GM23338 (cell line): ENCODE measurements at regions not wholly inside any gene's neighbourhood (a gene's known extent, or its start where the extent isn't known, plus 50 kb on each side); places are given as distances from the start of the nearest gene placed in this dataset.

Source experiments
- ATAC-seq: fragments of 200-7000 bp; cut with Tn5 transposase; 3 replicates; pipeline ENCODE4 v1.9.1; 2020
- DNase-seq: peaks from one replicate; pipeline ENCODE4 v3.0.0-alpha.2; 2015; ENCODE audit warnings: low spot score
- H2AFZ ChIP-seq: fragments of 200-600 bp; sonication (generic); 2 replicates; pipeline ENCODE4 v1.8.0; 2016; ENCODE audit warnings: antibody characterized with exemption, mild to moderate bottlenecking, moderate library complexity
- H3F3A ChIP-seq: fragments of 200-600 bp; sonication (generic); replicated peaks from 2 replicates; pipeline ENCODE4 v1.8.0; 2017; ENCODE audit warnings: antibody characterized with exemption, mixed run types, low read depth
- H3K27ac ChIP-seq: fragments of 200-600 bp; sonication (generic); 2 replicates; pipeline ENCODE4 v1.6.1; 2016; ENCODE audit warnings: low read depth
- H3K27me3 ChIP-seq: fragments of 200-600 bp; sonication (generic); 2 replicates; pipeline ENCODE4 v1.8.0; 2016; ENCODE audit warnings: mild to moderate bottlenecking, mixed run types, moderate library complexity; ENCODE audit not compliant: insufficient read depth
- H3K36me3 ChIP-seq: fragments of 200-600 bp; sonication (generic); 2 replicates; pipeline ENCODE4 v1.8.0; 2016; ENCODE audit warnings: mild to moderate bottlenecking; ENCODE audit not compliant: insufficient read depth
- H3K4me1 ChIP-seq: fragments of 200-600 bp; sonication (generic); 2 replicates; pipeline ENCODE4 v1.8.0; 2016; ENCODE audit warnings: mild to moderate bottlenecking, moderate library complexity; ENCODE audit not compliant: insufficient read depth
- H3K4me2 ChIP-seq: fragments of 200-600 bp; sonication (generic); 2 replicates; pipeline ENCODE4 v1.7.1; 2017; ENCODE audit warnings: mixed run types
- H3K4me3 ChIP-seq: fragments of 200-600 bp; sonication (generic); 2 replicates; pipeline ENCODE4 v1.6.1; 2016; ENCODE audit warnings: mixed run types
- H3K79me2 ChIP-seq: fragments of 200-600 bp; sonication (generic); replicated peaks from 2 replicates; pipeline ENCODE4 v1.8.0; 2017; ENCODE audit warnings: mild to moderate bottlenecking; ENCODE audit not compliant: insufficient read depth
- H3K9me2 ChIP-seq: fragments of 200-600 bp; sonication (generic); 2 replicates; pipeline ENCODE4 v1.8.0; 2017; ENCODE audit not compliant: insufficient read depth
- H4K20me1 ChIP-seq: fragments of 200-600 bp; sonication (generic); replicated peaks from 2 replicates; pipeline ENCODE4 v1.8.0; 2017; ENCODE audit warnings: mild to moderate bottlenecking; ENCODE audit not compliant: insufficient read depth
- H3K27ac Mint-ChIP-seq: 2 replicates; pipeline ENCODE4 v1.8.0; 2020; ENCODE audit warnings: inconsistent platforms, mild to moderate bottlenecking, moderate library complexity, mixed read lengths
- H3K27me3 Mint-ChIP-seq: 3 replicates; pipeline ENCODE4 v1.8.0; 2022; ENCODE audit warnings: low read depth, mild to moderate bottlenecking, moderate library complexity, mixed read lengths, inconsistent platforms; ENCODE audit not compliant: insufficient read depth, poor library complexity
- H3K36me3 Mint-ChIP-seq: 3 replicates; pipeline ENCODE4 v1.8.0; 2021; ENCODE audit warnings: low read depth, mild to moderate bottlenecking, inconsistent platforms, moderate library complexity, mixed read lengths
- H3K4me1 Mint-ChIP-seq: 3 replicates; pipeline ENCODE4 v1.8.0; 2020; ENCODE audit warnings: mild to moderate bottlenecking, inconsistent platforms, mixed read lengths
- H3K4me3 Mint-ChIP-seq: 3 replicates; pipeline ENCODE4 v1.8.0; 2021; ENCODE audit warnings: moderate library complexity, mild to moderate bottlenecking, inconsistent platforms, mixed read lengths
- H3K9me3 Mint-ChIP-seq: 3 replicates; pipeline ENCODE4 v1.8.0; 2020; ENCODE audit warnings: moderate library complexity, mild to moderate bottlenecking, inconsistent platforms, mixed read lengths
- CREB1 ChIP-seq: fragments of 250-450 bp; sonication (Bioruptor Pico); IDR thresholded peaks from 2 replicates; pipeline ENCODE4 v1.5.0; 2020; ENCODE audit warnings: low read depth, mild to moderate bottlenecking, moderate library complexity
- EZH2 ChIP-seq: fragments of 200-600 bp; sonication (generic); IDR thresholded peaks from one replicate; pipeline ENCODE4 v1.8.0; 2017; ENCODE audit warnings: antibody characterized with exemption, mild to moderate bottlenecking, low read depth; ENCODE audit not compliant: unreplicated experiment
- EZH2phosphoT487 ChIP-seq: fragments of 200-600 bp; sonication (generic); IDR thresholded peaks from one replicate; pipeline ENCODE4 v1.8.1; 2018; ENCODE audit warnings: antibody characterized with exemption; ENCODE audit not compliant: unreplicated experiment
- JUNB ChIP-seq: IDR thresholded peaks from one replicate; pipeline ENCODE4 v1.6.1; 2016; ENCODE audit warnings: antibody characterized with exemption; ENCODE audit not compliant: unreplicated experiment
- NANOG ChIP-seq: IDR thresholded peaks from 2 replicates; pipeline ENCODE4 v1.6.1; 2016; ENCODE audit warnings: antibody characterized with exemption, borderline replicate concordance
- POLR2AphosphoS5 ChIP-seq: IDR thresholded peaks from 2 replicates; pipeline ENCODE4 v1.6.1; 2016; ENCODE audit warnings: antibody characterized with exemption, low read depth
- STAT1 ChIP-seq: IDR thresholded peaks from one replicate; pipeline ENCODE4 v1.6.1; 2016; ENCODE audit warnings: antibody characterized with exemption; ENCODE audit not compliant: unreplicated experiment
- ZNF114 ChIP-seq: fragments of 250-450 bp; sonication (Bioruptor Pico); IDR thresholded peaks from 2 replicates; pipeline ENCODE4 v1.5.0; 2020; ENCODE audit warnings: mild to moderate bottlenecking, moderate library complexity
- ZNF331 ChIP-seq: fragments of 250-450 bp; sonication (Bioruptor Pico); IDR thresholded peaks from 2 replicates; pipeline ENCODE4 v1.5.0; 2020; ENCODE audit warnings: low read depth, mild to moderate bottlenecking, moderate library complexity
- TF ChIP-seq, protein P1 (sequence below): IDR thresholded peaks from 2 replicates; pipeline ENCODE4 v1.6.1; 2016; ENCODE audit warnings: antibody characterized with exemption
- TF ChIP-seq, protein P2 (sequence below): fragments of 250-450 bp; sonication (Bioruptor Pico); IDR thresholded peaks from 2 replicates; pipeline ENCODE4 v1.5.0; 2020; ENCODE audit warnings: mild to moderate bottlenecking, moderate library complexity
- TF ChIP-seq, protein P3 (sequence below): IDR thresholded peaks from one replicate; pipeline ENCODE4 v1.6.1; 2018; ENCODE audit warnings: antibody characterized with exemption; ENCODE audit not compliant: unreplicated experiment
- TF ChIP-seq, protein P4 (sequence below), 2 experiments: fragments of 200-600 bp in 1 of 2; sonication (generic) in 1 of 2; conservative IDR thresholded peaks; 2 replicates each; pipeline versions ENCODE4 v1.5.1 to v1.6.1; 2016 to 2017; ENCODE audit warnings: antibody characterized with exemption in 2 of 2, low read depth in 2 of 2, mild to moderate bottlenecking in 2 of 2, moderate library complexity in 1 of 2

DNA sequence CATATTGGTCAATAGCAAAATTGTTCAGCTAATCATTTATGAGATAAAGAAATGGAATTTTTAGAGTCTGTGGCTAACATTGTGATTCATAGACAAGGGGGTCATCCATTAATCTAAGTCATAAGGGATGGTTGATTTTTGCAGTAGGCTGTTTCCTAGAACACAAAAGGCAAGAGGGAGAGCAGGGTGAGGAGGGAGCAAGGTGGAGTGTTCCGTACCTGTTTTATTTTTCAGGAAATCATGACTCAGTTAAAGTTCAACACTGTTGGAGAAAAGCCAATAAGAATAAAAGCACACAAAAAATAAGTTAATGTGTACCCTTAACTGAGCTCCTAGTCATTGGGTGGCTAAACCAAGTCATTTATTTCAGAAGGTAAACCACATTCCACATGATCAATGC lies 512.4 kb upstream of the ATXN8OS start:
- TF ChIP-seq, protein P1, sequence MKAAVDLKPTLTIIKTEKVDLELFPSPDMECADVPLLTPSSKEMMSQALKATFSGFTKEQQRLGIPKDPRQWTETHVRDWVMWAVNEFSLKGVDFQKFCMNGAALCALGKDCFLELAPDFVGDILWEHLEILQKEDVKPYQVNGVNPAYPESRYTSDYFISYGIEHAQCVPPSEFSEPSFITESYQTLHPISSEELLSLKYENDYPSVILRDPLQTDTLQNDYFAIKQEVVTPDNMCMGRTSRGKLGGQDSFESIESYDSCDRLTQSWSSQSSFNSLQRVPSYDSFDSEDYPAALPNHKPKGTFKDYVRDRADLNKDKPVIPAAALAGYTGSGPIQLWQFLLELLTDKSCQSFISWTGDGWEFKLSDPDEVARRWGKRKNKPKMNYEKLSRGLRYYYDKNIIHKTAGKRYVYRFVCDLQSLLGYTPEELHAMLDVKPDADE, result no peak
- TF ChIP-seq JUNB (no peak), NANOG (no peak), POLR2AphosphoS5 (no peak), CREB1 (no peak), EZH2 (no peak), ZNF114 (no peak), ZNF331 (CRISPR knock-in tag) (no peak), EZH2phosphoT487 (no peak), STAT1 (no peak)
- TF ChIP-seq, protein P2, sequence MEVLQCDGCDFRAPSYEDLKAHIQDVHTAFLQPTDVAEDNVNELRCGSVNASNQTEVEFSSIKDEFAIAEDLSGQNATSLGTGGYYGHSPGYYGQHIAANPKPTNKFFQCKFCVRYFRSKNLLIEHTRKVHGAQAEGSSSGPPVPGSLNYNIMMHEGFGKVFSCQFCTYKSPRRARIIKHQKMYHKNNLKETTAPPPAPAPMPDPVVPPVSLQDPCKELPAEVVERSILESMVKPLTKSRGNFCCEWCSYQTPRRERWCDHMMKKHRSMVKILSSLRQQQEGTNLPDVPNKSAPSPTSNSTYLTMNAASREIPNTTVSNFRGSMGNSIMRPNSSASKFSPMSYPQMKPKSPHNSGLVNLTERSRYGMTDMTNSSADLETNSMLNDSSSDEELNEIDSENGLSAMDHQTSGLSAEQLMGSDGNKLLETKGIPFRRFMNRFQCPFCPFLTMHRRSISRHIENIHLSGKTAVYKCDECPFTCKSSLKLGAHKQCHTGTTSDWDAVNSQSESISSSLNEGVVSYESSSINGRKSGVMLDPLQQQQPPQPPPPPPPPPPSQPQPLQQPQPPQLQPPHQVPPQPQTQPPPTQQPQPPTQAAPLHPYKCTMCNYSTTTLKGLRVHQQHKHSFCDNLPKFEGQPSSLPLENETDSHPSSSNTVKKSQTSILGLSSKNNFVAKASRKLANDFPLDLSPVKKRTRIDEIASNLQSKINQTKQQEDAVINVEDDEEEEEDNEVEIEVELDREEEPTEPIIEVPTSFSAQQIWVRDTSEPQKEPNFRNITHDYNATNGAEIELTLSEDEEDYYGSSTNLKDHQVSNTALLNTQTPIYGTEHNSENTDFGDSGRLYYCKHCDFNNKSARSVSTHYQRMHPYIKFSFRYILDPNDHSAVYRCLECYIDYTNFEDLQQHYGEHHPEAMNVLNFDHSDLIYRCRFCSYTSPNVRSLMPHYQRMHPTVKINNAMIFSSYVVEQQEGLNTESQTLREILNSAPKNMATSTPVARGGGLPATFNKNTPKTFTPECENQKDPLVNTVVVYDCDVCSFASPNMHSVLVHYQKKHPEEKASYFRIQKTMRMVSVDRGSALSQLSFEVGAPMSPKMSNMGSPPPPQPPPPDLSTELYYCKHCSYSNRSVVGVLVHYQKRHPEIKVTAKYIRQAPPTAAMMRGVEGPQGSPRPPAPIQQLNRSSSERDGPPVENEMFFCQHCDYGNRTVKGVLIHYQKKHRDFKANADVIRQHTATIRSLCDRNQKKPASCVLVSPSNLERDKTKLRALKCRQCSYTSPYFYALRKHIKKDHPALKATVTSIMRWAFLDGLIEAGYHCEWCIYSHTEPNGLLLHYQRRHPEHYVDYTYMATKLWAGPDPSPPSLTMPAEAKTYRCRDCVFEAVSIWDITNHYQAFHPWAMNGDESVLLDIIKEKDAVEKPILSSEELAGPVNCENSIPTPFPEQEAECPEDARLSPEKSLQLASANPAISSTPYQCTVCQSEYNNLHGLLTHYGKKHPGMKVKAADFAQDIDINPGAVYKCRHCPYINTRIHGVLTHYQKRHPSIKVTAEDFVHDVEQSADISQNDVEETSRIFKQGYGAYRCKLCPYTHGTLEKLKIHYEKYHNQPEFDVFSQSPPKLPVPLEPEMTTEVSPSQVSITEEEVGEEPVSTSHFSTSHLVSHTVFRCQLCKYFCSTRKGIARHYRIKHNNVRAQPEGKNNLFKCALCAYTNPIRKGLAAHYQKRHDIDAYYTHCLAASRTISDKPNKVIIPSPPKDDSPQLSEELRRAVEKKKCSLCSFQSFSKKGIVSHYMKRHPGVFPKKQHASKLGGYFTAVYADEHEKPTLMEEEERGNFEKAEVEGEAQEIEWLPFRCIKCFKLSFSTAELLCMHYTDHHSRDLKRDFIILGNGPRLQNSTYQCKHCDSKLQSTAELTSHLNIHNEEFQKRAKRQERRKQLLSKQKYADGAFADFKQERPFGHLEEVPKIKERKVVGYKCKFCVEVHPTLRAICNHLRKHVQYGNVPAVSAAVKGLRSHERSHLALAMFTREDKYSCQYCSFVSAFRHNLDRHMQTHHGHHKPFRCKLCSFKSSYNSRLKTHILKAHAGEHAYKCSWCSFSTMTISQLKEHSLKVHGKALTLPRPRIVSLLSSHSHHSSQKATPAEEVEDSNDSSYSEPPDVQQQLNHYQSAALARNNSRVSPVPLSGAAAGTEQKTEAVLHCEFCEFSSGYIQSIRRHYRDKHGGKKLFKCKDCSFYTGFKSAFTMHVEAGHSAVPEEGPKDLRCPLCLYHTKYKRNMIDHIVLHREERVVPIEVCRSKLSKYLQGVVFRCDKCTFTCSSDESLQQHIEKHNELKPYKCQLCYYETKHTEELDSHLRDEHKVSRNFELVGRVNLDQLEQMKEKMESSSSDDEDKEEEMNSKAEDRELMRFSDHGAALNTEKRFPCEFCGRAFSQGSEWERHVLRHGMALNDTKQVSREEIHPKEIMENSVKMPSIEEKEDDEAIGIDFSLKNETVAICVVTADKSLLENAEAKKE (CRISPR knock-in tag), result no peak
- TF ChIP-seq, protein P3, sequence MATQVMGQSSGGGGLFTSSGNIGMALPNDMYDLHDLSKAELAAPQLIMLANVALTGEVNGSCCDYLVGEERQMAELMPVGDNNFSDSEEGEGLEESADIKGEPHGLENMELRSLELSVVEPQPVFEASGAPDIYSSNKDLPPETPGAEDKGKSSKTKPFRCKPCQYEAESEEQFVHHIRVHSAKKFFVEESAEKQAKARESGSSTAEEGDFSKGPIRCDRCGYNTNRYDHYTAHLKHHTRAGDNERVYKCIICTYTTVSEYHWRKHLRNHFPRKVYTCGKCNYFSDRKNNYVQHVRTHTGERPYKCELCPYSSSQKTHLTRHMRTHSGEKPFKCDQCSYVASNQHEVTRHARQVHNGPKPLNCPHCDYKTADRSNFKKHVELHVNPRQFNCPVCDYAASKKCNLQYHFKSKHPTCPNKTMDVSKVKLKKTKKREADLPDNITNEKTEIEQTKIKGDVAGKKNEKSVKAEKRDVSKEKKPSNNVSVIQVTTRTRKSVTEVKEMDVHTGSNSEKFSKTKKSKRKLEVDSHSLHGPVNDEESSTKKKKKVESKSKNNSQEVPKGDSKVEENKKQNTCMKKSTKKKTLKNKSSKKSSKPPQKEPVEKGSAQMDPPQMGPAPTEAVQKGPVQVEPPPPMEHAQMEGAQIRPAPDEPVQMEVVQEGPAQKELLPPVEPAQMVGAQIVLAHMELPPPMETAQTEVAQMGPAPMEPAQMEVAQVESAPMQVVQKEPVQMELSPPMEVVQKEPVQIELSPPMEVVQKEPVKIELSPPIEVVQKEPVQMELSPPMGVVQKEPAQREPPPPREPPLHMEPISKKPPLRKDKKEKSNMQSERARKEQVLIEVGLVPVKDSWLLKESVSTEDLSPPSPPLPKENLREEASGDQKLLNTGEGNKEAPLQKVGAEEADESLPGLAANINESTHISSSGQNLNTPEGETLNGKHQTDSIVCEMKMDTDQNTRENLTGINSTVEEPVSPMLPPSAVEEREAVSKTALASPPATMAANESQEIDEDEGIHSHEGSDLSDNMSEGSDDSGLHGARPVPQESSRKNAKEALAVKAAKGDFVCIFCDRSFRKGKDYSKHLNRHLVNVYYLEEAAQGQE, result no peak
- TF ChIP-seq, protein P4, sequence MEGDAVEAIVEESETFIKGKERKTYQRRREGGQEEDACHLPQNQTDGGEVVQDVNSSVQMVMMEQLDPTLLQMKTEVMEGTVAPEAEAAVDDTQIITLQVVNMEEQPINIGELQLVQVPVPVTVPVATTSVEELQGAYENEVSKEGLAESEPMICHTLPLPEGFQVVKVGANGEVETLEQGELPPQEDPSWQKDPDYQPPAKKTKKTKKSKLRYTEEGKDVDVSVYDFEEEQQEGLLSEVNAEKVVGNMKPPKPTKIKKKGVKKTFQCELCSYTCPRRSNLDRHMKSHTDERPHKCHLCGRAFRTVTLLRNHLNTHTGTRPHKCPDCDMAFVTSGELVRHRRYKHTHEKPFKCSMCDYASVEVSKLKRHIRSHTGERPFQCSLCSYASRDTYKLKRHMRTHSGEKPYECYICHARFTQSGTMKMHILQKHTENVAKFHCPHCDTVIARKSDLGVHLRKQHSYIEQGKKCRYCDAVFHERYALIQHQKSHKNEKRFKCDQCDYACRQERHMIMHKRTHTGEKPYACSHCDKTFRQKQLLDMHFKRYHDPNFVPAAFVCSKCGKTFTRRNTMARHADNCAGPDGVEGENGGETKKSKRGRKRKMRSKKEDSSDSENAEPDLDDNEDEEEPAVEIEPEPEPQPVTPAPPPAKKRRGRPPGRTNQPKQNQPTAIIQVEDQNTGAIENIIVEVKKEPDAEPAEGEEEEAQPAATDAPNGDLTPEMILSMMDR (conservative IDR thresholded peaks at IDR 0.05; ENCODE audit: low read depth in 2 of 2), result no peak
- Mint-ChIP-seq H3K4me1 (no peaks in the 10 kb centered on the region), H3K9me3 (no peaks in the 10 kb centered on the region), H3K27ac (no peak overlapping the region), H3K4me3 (no peak overlapping the region), H3K36me3 (no peaks in the 10 kb centered on the region), H3K27me3 (no peaks in the 10 kb centered on the region)
- H3F3A ChIP-seq, result no peaks in the 10 kb centered on the region
- ATAC-seq (no peak), DNase-seq (no peak)
- no peak overlapping the region for H3K4me3 ChIP-seq
- no peaks in the 10 kb centered on the region for H3K36me3 ChIP-seq
- no peaks in the 10 kb centered on the region for H4K20me1 ChIP-seq
- H3K4me1 ChIP-seq, result no peaks in the 10 kb centered on the region
- H3K9me2 ChIP-seq, result no peaks in the 10 kb centered on the region
- H2AFZ ChIP-seq, result no peak overlapping the region
- no peaks in the 10 kb centered on the region for H3K27me3 ChIP-seq
- H3K79me2 ChIP-seq, result no peaks in the 10 kb centered on the region
- no peak overlapping the region for H3K4me2 ChIP-seq
- no peak overlapping the region for H3K27ac ChIP-seq
